ENCODE measurements at regions not wholly inside any gene's neighbourhood (a gene's known extent, or its start where the extent isn't known, plus 50 kb on each side); places are given as distances from the start of the nearest gene placed in this dataset.

DNA sequence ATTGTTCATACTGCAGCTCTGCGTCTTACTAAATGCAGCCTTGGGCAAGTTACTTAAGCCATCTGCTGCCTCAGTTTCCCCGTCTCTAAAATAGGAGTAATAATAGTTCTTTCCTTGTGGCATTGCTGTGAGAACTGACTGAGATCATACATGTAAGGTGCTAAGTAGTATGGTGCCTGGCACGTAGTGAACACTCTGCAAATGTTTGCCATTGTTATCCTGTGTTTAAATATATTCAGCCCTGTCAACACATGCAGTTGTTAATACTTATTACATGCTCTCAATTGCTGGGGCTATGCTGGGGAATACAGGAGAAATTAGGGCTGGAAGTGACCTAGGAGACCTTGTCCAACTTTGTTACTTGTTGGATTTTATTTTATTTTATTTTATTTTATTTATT lies 105.2 kb upstream of the RAI14 start:
- Histone ChIP-seq H3K4me1 (ENCODE audit: control insufficient read depth in 5 of 5, insufficient read depth in 5 of 5, low read length in 5 of 5) (peaks cover 0 to 8% (median 3%) of the 10 kb centered on the region in 5 donors), H3K27me3 (ENCODE audit: control insufficient read depth in 3 of 3, insufficient read depth in 3 of 3, low read length in 2 of 3) (no peaks in the 10 kb centered on the region), H3K9me3 (ENCODE audit: control insufficient read depth in 4 of 4, insufficient read depth in 3 of 4, low read length in 3 of 4) (peaks cover 0 to 5% (median 2%) of the 10 kb centered on the region in 4 donors), H3K27ac (ENCODE audit: low read depth in 1 of 2, low read length in 1 of 2) (no peak overlapping the region), H3K4me3 (no peak overlapping the region), H3K36me3 (ENCODE audit: control insufficient read depth in 4 of 4, insufficient read depth in 4 of 4, low read length in 4 of 4) (no peaks in the 10 kb centered on the region), H3K9ac (ENCODE audit: insufficient read depth in 1 of 2, low read length in 2 of 2) (no peak overlapping the region)
- 21 to 51% methylated on average over 3 of the region's 3 CpGs for WGBS, 2 donors
- DNase-seq (no peak), ATAC-seq (ENCODE audit: insufficient read depth, low FRiP score) (no peak)
- TF ChIP-seq, protein P1, sequence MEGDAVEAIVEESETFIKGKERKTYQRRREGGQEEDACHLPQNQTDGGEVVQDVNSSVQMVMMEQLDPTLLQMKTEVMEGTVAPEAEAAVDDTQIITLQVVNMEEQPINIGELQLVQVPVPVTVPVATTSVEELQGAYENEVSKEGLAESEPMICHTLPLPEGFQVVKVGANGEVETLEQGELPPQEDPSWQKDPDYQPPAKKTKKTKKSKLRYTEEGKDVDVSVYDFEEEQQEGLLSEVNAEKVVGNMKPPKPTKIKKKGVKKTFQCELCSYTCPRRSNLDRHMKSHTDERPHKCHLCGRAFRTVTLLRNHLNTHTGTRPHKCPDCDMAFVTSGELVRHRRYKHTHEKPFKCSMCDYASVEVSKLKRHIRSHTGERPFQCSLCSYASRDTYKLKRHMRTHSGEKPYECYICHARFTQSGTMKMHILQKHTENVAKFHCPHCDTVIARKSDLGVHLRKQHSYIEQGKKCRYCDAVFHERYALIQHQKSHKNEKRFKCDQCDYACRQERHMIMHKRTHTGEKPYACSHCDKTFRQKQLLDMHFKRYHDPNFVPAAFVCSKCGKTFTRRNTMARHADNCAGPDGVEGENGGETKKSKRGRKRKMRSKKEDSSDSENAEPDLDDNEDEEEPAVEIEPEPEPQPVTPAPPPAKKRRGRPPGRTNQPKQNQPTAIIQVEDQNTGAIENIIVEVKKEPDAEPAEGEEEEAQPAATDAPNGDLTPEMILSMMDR (IDR thresholded peaks at IDR 0.05; ENCODE audit: control extremely low read depth, extremely low read depth) = no peak

DNA sequence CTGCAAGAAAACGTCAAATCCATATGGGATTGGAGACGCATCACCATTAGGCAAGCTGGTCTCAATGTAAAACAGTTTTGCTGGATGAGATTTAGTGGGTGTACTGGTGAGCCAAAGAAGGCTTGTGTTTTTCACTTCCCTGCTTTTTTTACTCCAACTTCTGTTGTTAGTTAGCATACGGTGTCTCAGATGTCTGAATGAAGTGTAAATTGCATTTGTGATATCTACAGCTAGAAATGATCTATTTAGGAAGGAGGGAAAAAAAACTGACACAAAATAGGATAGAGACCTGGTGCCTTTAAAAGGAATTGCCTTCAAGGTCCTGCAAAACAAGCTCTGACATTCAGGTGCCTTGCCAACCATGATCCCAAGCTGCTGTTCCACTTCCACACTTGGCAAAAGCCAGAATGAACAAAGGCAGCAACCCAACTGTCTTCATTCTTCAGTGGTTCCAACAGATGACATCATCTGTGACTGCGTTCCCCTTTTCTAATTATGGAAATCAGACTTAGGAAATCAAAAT lies 104.2 kb upstream of the RAI14 start:
- no peaks in the 10 kb centered on the region for H3K36me3 ChIP-seq (ENCODE audit: control insufficient read depth in 4 of 4, insufficient read depth in 4 of 4, low read length in 4 of 4)
- H3K27ac ChIP-seq (ENCODE audit: low read depth in 1 of 2, low read length in 1 of 2) = no peak overlapping the region
- DNase-seq (peak in 2 of 3 donors; percentile 57 to 62), ATAC-seq (ENCODE audit: insufficient read depth, low FRiP score) (no peak)
- no peak overlapping the region for H3K9ac ChIP-seq (ENCODE audit: insufficient read depth in 1 of 2, low read length in 2 of 2)
- 70 to 78% methylated on average over 4 of the region's 4 CpGs for WGBS, 2 donors
- TF ChIP-seq, protein P1 (IDR thresholded peaks at IDR 0.05; ENCODE audit: control extremely low read depth, extremely low read depth) = no peak
- peaks cover 0 to 8% (median 3%) of the 10 kb centered on the region in 5 donors for H3K4me1 ChIP-seq (ENCODE audit: control insufficient read depth in 5 of 5, insufficient read depth in 5 of 5, low read length in 5 of 5)
- no peaks in the 10 kb centered on the region for H3K27me3 ChIP-seq (ENCODE audit: control insufficient read depth in 3 of 3, insufficient read depth in 3 of 3, low read length in 2 of 3)
- H3K9me3 ChIP-seq (ENCODE audit: control insufficient read depth in 4 of 4, insufficient read depth in 3 of 4, low read length in 3 of 4) = peaks cover 0 to 5% (median 2%) of the 10 kb centered on the region in 4 donors
- H3K4me3 ChIP-seq = no peak overlapping the region

DNA sequence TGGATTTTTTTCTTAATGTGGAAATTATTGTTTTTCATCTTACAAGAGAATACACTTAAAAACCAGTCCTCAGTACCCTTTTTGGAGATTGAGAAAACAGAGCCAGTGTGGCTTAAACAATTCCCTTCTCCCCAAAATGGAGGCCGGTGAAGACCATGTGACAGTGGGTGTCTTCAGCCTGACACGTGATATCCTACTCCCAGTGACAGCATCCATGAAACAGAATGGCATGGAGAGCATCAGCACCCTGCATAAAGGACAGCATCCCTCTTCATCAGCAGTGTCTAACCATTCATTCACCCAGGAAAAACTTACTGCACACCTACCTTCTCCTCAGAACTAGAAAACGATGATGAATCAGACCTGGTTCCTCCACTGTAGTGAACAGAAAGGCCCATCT lies 103.4 kb upstream of the RAI14 start:
- no peaks in the 10 kb centered on the region for H3K27me3 ChIP-seq (ENCODE audit: control insufficient read depth in 3 of 3, insufficient read depth in 3 of 3, low read length in 2 of 3)
- no peak overlapping the region for H3K4me3 ChIP-seq
- H3K4me1 ChIP-seq (ENCODE audit: control insufficient read depth in 5 of 5, insufficient read depth in 5 of 5, low read length in 5 of 5) = peaks cover 0 to 8% (median 3%) of the 10 kb centered on the region in 5 donors
- no peaks in the 10 kb centered on the region for H3K9me3 ChIP-seq (ENCODE audit: control insufficient read depth in 4 of 4, insufficient read depth in 3 of 4, low read length in 3 of 4)
- no peak for DNase-seq
- no peak for ATAC-seq (ENCODE audit: insufficient read depth, low FRiP score)
- TF ChIP-seq, protein P1 (IDR thresholded peaks at IDR 0.05; ENCODE audit: control extremely low read depth, extremely low read depth) = no peak
- H3K27ac ChIP-seq (ENCODE audit: low read depth in 1 of 2, low read length in 1 of 2) = no peak overlapping the region
- 89 to 96% methylated on average over 3 of the region's 3 CpGs for WGBS, 2 donors
- H3K36me3 ChIP-seq (ENCODE audit: control insufficient read depth in 4 of 4, insufficient read depth in 4 of 4, low read length in 4 of 4) = no peaks in the 10 kb centered on the region
- no peak overlapping the region for H3K9ac ChIP-seq (ENCODE audit: insufficient read depth in 1 of 2, low read length in 2 of 2)

DNA sequence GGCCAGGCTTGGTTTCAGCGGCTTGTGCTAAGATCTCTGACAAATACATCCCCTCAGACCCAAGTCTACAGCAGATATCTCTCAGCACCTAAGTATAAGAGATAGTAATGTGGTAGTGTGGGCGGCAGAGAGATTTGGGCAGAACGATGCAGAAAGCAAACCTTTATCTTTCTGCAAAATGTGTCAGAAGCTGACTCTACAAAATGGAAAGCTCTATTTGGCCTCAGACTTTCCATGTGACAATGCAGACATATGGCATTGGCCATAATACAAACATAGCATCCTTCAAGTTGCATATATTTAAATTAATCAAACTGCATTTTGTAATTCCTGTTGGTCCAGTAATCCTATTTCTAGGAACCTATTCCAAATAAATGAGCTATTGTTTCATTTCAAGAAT lies 102.5 kb upstream of the RAI14 start:
- DNase-seq (no peak), ATAC-seq (ENCODE audit: insufficient read depth, low FRiP score) (no peak)
- no peaks in the 10 kb centered on the region for H3K9me3 ChIP-seq (ENCODE audit: control insufficient read depth in 4 of 4, insufficient read depth in 3 of 4, low read length in 3 of 4)
- no peaks in the 10 kb centered on the region for H3K36me3 ChIP-seq (ENCODE audit: control insufficient read depth in 4 of 4, insufficient read depth in 4 of 4, low read length in 4 of 4)
- TF ChIP-seq, protein P1 (IDR thresholded peaks at IDR 0.05; ENCODE audit: control extremely low read depth, extremely low read depth) = no peak
- no peak overlapping the region for H3K27ac ChIP-seq (ENCODE audit: low read depth in 1 of 2, low read length in 1 of 2)
- no peak overlapping the region for H3K9ac ChIP-seq (ENCODE audit: insufficient read depth in 1 of 2, low read length in 2 of 2)
- 87 to 95% methylated on average over 3 of the region's 3 CpGs for WGBS, 2 donors
- peaks cover 0 to 8% (median 3%) of the 10 kb centered on the region in 5 donors for H3K4me1 ChIP-seq (ENCODE audit: control insufficient read depth in 5 of 5, insufficient read depth in 5 of 5, low read length in 5 of 5)
- no peaks in the 10 kb centered on the region for H3K27me3 ChIP-seq (ENCODE audit: control insufficient read depth in 3 of 3, insufficient read depth in 3 of 3, low read length in 2 of 3)
- H3K4me3 ChIP-seq = no peak overlapping the region

Data from lung (tissue), 11 donors.